ENCODE measurements at regions not wholly inside any gene's neighbourhood (a gene's known extent, or its start where the extent isn't known, plus 50 kb on each side); places are given as distances from the start of the nearest gene placed in this dataset.

GRCh38 chr7:69450456-69450855 lies 147.8 kb upstream of the AUTS2 start:
- TF ChIP-seq, protein P1, sequence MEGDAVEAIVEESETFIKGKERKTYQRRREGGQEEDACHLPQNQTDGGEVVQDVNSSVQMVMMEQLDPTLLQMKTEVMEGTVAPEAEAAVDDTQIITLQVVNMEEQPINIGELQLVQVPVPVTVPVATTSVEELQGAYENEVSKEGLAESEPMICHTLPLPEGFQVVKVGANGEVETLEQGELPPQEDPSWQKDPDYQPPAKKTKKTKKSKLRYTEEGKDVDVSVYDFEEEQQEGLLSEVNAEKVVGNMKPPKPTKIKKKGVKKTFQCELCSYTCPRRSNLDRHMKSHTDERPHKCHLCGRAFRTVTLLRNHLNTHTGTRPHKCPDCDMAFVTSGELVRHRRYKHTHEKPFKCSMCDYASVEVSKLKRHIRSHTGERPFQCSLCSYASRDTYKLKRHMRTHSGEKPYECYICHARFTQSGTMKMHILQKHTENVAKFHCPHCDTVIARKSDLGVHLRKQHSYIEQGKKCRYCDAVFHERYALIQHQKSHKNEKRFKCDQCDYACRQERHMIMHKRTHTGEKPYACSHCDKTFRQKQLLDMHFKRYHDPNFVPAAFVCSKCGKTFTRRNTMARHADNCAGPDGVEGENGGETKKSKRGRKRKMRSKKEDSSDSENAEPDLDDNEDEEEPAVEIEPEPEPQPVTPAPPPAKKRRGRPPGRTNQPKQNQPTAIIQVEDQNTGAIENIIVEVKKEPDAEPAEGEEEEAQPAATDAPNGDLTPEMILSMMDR (conservative IDR thresholded peaks at IDR 0.05), result no peak
- TF ChIP-seq ZFX (IDR thresholded peaks at IDR 0.05), result no peak
- no peak overlapping the region for H3K27ac ChIP-seq

DNA sequence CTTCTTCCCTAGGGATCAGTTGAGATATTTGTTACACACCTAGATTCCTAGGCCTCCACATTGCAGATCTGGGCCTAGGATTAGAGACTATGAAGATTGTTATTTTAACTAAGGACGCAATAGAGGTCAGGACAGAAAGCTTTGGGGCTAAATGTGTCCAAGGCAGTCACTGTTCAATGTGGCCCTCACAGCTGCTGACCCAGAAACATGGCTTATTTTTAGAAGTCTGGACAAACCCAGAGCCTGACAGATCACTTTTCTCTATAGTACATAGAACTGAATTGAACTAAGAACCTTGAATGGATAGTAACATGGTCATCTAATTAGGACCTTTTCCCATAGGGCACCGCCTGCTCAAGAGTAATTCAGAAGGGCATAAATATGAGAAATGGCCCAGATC lies 146.6 kb upstream of the AUTS2 start:
- TF ChIP-seq, protein P1 (conservative IDR thresholded peaks at IDR 0.05), result no peak
- no peak for TF ChIP-seq ZFX (IDR thresholded peaks at IDR 0.05)

GRCh38 chr7:69452797-69453196 lies 145.5 kb upstream of the AUTS2 start:
- no peak overlapping the region for H3K27ac ChIP-seq
- no peak for TF ChIP-seq ZFX (IDR thresholded peaks at IDR 0.05)
- TF ChIP-seq, protein P1 (conservative IDR thresholded peaks at IDR 0.05), result no peak

More for the DNA sequence above, 146.6 kb upstream of the AUTS2 start:
- H3K27ac ChIP-seq, result no peak overlapping the region

- H3K27ac ChIP-seq, result no peak overlapping the region
- TF ChIP-seq, protein P1 (conservative IDR thresholded peaks at IDR 0.05), result no peak
- TF ChIP-seq ZFX (IDR thresholded peaks at IDR 0.05), result no peak
Observed at GRCh38 chr7:69457595-69458504, 140.4 kb upstream of the AUTS2 start.

DNA sequence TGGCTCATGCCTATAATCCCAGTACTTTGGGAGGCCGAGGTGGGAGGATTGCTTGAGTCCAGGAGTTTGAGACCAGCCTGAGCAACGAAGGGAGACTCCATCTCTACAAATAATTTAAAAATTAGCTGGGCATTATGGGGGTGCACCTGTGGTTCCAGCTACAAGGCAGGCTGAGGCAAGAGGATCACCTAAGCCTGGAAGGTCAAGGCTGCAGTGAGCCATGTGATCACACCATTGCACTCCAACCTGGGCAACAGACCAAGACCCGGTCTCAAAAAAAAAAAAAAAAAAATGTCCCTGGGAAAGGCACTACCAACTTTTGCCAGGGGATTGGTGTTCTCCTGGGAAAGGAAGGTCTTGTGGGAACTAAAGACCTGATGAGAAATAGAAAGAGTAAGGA lies 134.2 kb upstream of the AUTS2 start:
- TF ChIP-seq, protein P1 (conservative IDR thresholded peaks at IDR 0.05), result no peak
- no peak for TF ChIP-seq ZFX (IDR thresholded peaks at IDR 0.05)
- H3K27ac ChIP-seq, result no peak overlapping the region

DNA sequence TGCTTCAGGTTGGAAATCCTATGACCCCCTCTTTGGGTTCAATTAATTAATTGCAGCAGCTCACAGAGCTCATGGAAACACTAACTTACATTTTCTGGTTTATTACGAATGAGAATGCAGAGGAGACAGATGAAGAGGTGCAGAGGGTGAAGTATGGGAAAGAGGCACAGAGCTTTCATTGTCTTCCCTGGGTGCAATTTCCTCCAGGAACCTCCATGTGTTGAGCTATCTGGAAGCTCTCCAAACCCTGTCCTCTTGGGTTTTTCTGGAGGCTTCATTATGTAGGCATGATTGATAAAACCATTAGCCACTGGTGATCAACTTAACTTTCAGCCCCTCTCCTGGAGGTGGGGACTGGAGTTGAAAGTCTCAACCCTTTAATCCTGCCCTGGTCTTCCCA lies 133.0 kb upstream of the AUTS2 start:
- H3K27ac ChIP-seq, result no peak overlapping the region
- TF ChIP-seq, protein P1 (conservative IDR thresholded peaks at IDR 0.05), result no peak

- TF ChIP-seq, protein P1 (conservative IDR thresholded peaks at IDR 0.05), result no peak
- no peak for TF ChIP-seq ZFX (IDR thresholded peaks at IDR 0.05)
- H3K27ac ChIP-seq, result no peak overlapping the region
Observed at GRCh38 chr7:69467826-69468225, 130.4 kb upstream of the AUTS2 start.

Measured in C4-2B (cell line).